ENCODE measurements at regions not wholly inside any gene's neighbourhood (a gene's known extent, or its start where the extent isn't known, plus 50 kb on each side); places are given as distances from the start of the nearest gene placed in this dataset.

DNA sequence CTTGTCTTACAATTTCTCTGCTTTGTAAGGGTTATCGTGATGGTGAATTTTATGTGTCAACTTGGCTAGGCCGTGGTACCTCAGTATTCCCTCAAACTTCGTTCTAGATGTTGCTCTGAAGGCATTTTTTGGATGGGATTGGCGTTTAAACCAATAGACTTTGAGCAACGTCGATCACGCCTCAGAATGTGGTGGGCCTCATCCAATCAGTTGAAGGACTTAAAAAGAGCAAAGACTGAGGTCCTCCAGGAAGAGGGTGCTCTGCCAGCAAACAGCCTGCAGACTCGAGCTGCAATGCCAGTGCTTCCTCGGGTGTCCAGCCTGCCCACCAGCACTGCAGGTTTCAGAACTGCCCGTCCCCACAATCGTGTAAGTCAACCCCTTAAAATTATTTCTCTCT is 145.8 kb upstream of the SALL3 start:
- no peak for TF ChIP-seq POLR2AphosphoS5 (IDR thresholded peaks at IDR 0.05; ENCODE audit: low read depth, low read length)
- no peak for TF ChIP-seq REST (IDR thresholded peaks at IDR 0.05; ENCODE audit: insufficient read depth in 1 of 2, low read depth in 2 of 2, low read length in 2 of 2)
